ENCODE measurements at regions not wholly inside any gene's neighbourhood (a gene's known extent, or its start where the extent isn't known, plus 50 kb on each side); places are given as distances from the start of the nearest gene placed in this dataset.

DNA sequence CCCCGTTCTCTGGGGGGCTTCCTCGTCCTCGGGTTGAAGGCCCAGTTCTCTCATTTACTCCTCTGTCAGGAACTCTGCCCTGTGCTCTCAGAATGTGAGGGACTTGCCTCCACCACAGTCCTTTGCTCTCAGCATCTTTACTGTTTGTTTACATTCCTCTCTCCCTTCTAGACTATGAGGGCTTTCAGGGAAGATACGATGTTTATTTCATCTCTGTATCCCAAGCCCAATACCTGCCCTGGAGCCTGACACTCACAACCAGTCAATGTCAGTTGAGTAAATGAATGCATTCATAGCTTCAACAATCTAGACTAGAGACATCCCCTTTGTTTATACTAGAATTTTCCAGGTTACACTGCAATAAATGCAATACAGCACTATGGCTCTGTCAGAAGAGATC lies 409.6 kb upstream of the CDH11 start:
- DNase-seq (ENCODE audit: extremely low read depth, low read depth): no peak
- no peak for TF ChIP-seq CTCF (IDR thresholded peaks at IDR 0.05; ENCODE audit: low read depth, low read length, missing control alignments)
- no peak overlapping the region for H3K4me3 ChIP-seq (replicated peaks; ENCODE audit: low read depth, low read length)

- H3K4me3 ChIP-seq (replicated peaks; ENCODE audit: low read depth, low read length): no peak overlapping the region
- DNase-seq (ENCODE audit: extremely low read depth, low read depth): no peak
- no peak for TF ChIP-seq CTCF (IDR thresholded peaks at IDR 0.05; ENCODE audit: low read depth, low read length, missing control alignments)
Measured at GRCh38 chr16:65525707-65526106, 403.8 kb upstream of the CDH11 start.

- H3K4me3 ChIP-seq (replicated peaks; ENCODE audit: low read depth, low read length): no peak overlapping the region
- no peak for TF ChIP-seq CTCF (IDR thresholded peaks at IDR 0.05; ENCODE audit: low read depth, low read length, missing control alignments)
- no peak for DNase-seq (ENCODE audit: extremely low read depth, low read depth)
Measured at GRCh38 chr16:65524997-65525396, 403.1 kb upstream of the CDH11 start.

- TF ChIP-seq CTCF (IDR thresholded peaks at IDR 0.05; ENCODE audit: low read depth, low read length, missing control alignments): no peak
- no peak overlapping the region for H3K4me3 ChIP-seq (replicated peaks; ENCODE audit: low read depth, low read length)
- no peak for DNase-seq (ENCODE audit: extremely low read depth, low read depth)
Measured at GRCh38 chr16:65524231-65524630, 402.4 kb upstream of the CDH11 start.

GRCh38 chr16:65523283-65523944 lies 401.6 kb upstream of the CDH11 start:
- H3K4me3 ChIP-seq (replicated peaks; ENCODE audit: low read depth, low read length): no peak overlapping the region
- TF ChIP-seq CTCF (IDR thresholded peaks at IDR 0.05; ENCODE audit: low read depth, low read length, missing control alignments): no peak
- no peak for DNase-seq (ENCODE audit: extremely low read depth, low read depth)

DNA sequence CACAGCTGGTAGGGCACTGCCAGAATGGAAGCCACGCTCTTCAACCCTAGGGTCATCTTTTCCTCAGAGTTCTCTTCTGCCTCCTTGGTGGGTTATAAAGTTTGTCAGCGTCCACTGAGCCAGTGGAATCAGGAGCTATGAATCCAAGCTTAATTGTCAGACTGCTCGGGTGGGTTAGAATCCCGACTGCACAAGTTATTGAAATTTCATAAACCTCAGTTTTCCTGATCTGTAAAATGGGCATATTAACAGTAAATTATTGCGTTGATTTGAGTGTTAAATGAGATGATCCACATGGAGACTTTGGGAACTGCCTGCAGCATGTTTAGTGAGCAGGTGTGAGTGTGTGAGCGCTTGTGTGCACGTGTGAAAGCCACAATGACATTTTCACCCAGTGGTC lies 400.5 kb upstream of the CDH11 start:
- no peak for DNase-seq (ENCODE audit: extremely low read depth, low read depth)
- H3K4me3 ChIP-seq (replicated peaks; ENCODE audit: low read depth, low read length): no peak overlapping the region
- no peak for TF ChIP-seq CTCF (IDR thresholded peaks at IDR 0.05; ENCODE audit: low read depth, low read length, missing control alignments)
